ENCODE measurements at regions not wholly inside any gene's neighbourhood (a gene's known extent, or its start where the extent isn't known, plus 50 kb on each side); places are given as distances from the start of the nearest gene placed in this dataset.
"Not testable (repeated sequence)": the region's sequence is repeated elsewhere in the genome, so short reads cannot be mapped to it uniquely, and the experiment has no call there.

- DNase-seq (ENCODE audit: low spot score) = no peak
These were observed 219.1 kb upstream of the STXBP5 start for GRCh38 chr6:146985111-146985510.

GRCh38 chr6:146985966-146986365, 218.3 kb upstream of the STXBP5 start:
- no peak for DNase-seq (ENCODE audit: low spot score)

- not testable (repeated sequence) for DNase-seq (ENCODE audit: low spot score)
These were observed 216.3 kb upstream of the STXBP5 start for GRCh38 chr6:146987938-146988337.

GRCh38 chr6:146989860-146990259, 214.4 kb upstream of the STXBP5 start:
- DNase-seq (ENCODE audit: low spot score) = no peak

- no peak for DNase-seq (ENCODE audit: low spot score)
These were observed 213.9 kb upstream of the STXBP5 start for GRCh38 chr6:146990284-146990683.

- DNase-seq (ENCODE audit: low spot score) = no peak
These were observed 213.1 kb upstream of the STXBP5 start for GRCh38 chr6:146990821-146991798.

GRCh38 chr6:146997062-146997461, 207.2 kb upstream of the STXBP5 start:
- DNase-seq (ENCODE audit: low spot score) = no peak

GRCh38 chr6:146999766-147000165, 204.5 kb upstream of the STXBP5 start:
- DNase-seq (ENCODE audit: low spot score) = no peak

- DNase-seq (ENCODE audit: low spot score) = no peak
These were observed 203.4 kb upstream of the STXBP5 start for GRCh38 chr6:147000545-147001488.

GRCh38 chr6:147001621-147002020, 202.6 kb upstream of the STXBP5 start:
- DNase-seq (ENCODE audit: low spot score) = no peak

GRCh38 chr6:147003186-147003585, 201.0 kb upstream of the STXBP5 start:
- DNase-seq (ENCODE audit: low spot score) = no peak

- DNase-seq (ENCODE audit: low spot score) = no peak
These were observed 198.7 kb upstream of the STXBP5 start for GRCh38 chr6:147005499-147005898.

- no peak for DNase-seq (ENCODE audit: low spot score)
These were observed 196.8 kb upstream of the STXBP5 start for GRCh38 chr6:147007441-147007840.

GRCh38 chr6:147009358-147009757, 194.9 kb upstream of the STXBP5 start:
- no peak for DNase-seq (ENCODE audit: low spot score)

- no peak for DNase-seq (ENCODE audit: low spot score)
These were observed 188.5 kb upstream of the STXBP5 start for GRCh38 chr6:147015674-147016073.

GRCh38 chr6:147016440-147016839, 187.8 kb upstream of the STXBP5 start:
- no peak for DNase-seq (ENCODE audit: low spot score)

GRCh38 chr6:147017153-147017552, 187.1 kb upstream of the STXBP5 start:
- no peak for DNase-seq (ENCODE audit: low spot score)

GRCh38 chr6:147019001-147019400, 185.2 kb upstream of the STXBP5 start:
- DNase-seq (ENCODE audit: low spot score) = no peak

GRCh38 chr6:147022041-147022440, 182.2 kb upstream of the STXBP5 start:
- DNase-seq (ENCODE audit: low spot score) = no peak

- DNase-seq (ENCODE audit: low spot score) = no peak
These were observed 181.1 kb upstream of the STXBP5 start for GRCh38 chr6:147023148-147023547.

- no peak for DNase-seq (ENCODE audit: low spot score)
These were observed 180.6 kb upstream of the STXBP5 start for GRCh38 chr6:147023581-147023980.

GRCh38 chr6:147029923-147030322, 174.3 kb upstream of the STXBP5 start:
- no peak for DNase-seq (ENCODE audit: low spot score)

- no peak for DNase-seq (ENCODE audit: low spot score)
These were observed 170.9 kb upstream of the STXBP5 start for GRCh38 chr6:147033267-147033666.

All from globus pallidus (tissue), 1 donor.